ENCODE measurements at regions not wholly inside any gene's neighbourhood (a gene's known extent, or its start where the extent isn't known, plus 50 kb on each side); places are given as distances from the start of the nearest gene placed in this dataset.

DNA sequence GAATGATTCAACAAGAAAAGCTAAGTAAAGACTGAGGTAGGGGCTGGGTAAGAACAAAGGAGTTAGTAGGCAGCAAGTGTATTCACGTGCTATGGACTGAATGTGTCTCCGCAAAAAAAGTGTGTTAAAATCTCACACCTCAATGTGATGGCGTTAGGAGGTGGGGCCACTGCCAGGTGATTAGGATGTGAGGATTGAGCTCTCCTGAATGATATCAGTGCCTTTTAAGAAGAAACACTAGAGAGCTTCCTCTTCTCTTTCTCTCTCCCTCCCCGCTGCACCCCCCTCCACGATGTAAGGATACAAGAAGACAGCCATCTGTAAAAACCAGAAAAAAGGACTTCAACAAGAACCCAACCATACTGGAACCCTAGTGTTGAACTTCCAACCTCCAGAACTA is 396.1 kb upstream of the PLXNA2 start:
- no peaks in the 10 kb centered on the region for H3K36me3 ChIP-seq (ENCODE audit: control insufficient read depth in 2 of 3, insufficient read depth in 3 of 3, low read length in 3 of 3)
- intact Hi-C loops (cut with DNase I): no loop called here
- no peaks in the 10 kb centered on the region for H3K4me1 ChIP-seq (ENCODE audit: control insufficient read depth in 2 of 3, insufficient read depth in 2 of 3, low read depth in 1 of 3, low read length in 3 of 3)
- no peak overlapping the region for H3K4me3 ChIP-seq (ENCODE audit: low read length in 3 of 3)
- FAIRE-seq: no peak
- TF ChIP-seq, protein P1, sequence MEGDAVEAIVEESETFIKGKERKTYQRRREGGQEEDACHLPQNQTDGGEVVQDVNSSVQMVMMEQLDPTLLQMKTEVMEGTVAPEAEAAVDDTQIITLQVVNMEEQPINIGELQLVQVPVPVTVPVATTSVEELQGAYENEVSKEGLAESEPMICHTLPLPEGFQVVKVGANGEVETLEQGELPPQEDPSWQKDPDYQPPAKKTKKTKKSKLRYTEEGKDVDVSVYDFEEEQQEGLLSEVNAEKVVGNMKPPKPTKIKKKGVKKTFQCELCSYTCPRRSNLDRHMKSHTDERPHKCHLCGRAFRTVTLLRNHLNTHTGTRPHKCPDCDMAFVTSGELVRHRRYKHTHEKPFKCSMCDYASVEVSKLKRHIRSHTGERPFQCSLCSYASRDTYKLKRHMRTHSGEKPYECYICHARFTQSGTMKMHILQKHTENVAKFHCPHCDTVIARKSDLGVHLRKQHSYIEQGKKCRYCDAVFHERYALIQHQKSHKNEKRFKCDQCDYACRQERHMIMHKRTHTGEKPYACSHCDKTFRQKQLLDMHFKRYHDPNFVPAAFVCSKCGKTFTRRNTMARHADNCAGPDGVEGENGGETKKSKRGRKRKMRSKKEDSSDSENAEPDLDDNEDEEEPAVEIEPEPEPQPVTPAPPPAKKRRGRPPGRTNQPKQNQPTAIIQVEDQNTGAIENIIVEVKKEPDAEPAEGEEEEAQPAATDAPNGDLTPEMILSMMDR (IDR thresholded peaks at IDR 0.05; ENCODE audit: borderline replicate concordance, extremely low read depth, insufficient read depth): no peak
- H3K9ac ChIP-seq (ENCODE audit: low read length in 3 of 3): no peak overlapping the region
- H3K27ac ChIP-seq (ENCODE audit: low read depth in 2 of 2, low read length in 2 of 2): no peak overlapping the region
- no peak for DNase-seq
- H3K9me3 ChIP-seq (ENCODE audit: control insufficient read depth in 2 of 3, insufficient read depth in 1 of 3, low read length in 3 of 3): no peaks in the 10 kb centered on the region
- H3K27me3 ChIP-seq (ENCODE audit: control insufficient read depth, insufficient read depth, low read length): no peaks in the 10 kb centered on the region

DNA sequence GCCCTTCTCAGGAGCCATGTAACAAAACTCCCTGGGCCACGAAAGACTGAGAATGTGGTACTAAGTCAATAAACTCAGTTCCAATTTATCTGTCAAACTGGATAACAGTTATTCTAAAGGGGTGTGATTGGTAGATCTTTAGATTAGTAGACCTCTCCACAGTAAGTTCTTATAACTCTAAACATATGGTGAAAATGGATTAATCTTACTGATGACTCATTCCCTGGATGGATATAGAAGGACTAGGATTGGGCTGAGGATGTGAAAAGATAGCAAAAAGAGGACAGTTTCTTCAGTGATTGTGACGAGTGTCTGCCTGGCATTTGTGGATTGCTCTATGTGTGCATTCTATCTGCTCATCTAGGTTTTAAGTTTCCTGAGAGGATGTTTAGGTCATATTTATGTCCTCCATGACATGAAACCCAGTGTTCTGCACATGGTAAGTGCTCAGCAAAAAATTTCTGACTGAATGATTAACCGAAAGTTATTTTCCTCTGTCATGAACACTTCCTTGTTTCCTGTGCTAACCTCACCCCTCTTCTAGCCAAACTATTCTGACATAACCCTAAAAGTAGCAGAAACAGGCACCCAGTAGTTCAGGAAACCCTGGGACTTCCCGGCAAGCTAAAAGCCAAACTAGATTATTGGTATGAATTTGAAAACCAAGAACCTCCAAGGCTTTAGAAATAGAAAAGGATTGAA is 397.5 kb upstream of the PLXNA2 start:
- intact Hi-C loops (cut with DNase I): no loop called here
- no peak for DNase-seq
- H3K9ac ChIP-seq (ENCODE audit: low read length in 3 of 3): no peak overlapping the region
- H3K36me3 ChIP-seq (ENCODE audit: control insufficient read depth in 2 of 3, insufficient read depth in 3 of 3, low read length in 3 of 3): no peaks in the 10 kb centered on the region
- no peak for FAIRE-seq
- H3K27me3 ChIP-seq (ENCODE audit: control insufficient read depth, insufficient read depth, low read length): no peaks in the 10 kb centered on the region
- H3K4me3 ChIP-seq (ENCODE audit: low read length in 3 of 3): no peak overlapping the region
- H3K9me3 ChIP-seq (ENCODE audit: control insufficient read depth in 2 of 3, insufficient read depth in 1 of 3, low read length in 3 of 3): no peaks in the 10 kb centered on the region
- H3K4me1 ChIP-seq (ENCODE audit: control insufficient read depth in 2 of 3, insufficient read depth in 2 of 3, low read depth in 1 of 3, low read length in 3 of 3): no peaks in the 10 kb centered on the region
- no peak overlapping the region for H3K27ac ChIP-seq (ENCODE audit: low read depth in 2 of 2, low read length in 2 of 2)
- TF ChIP-seq, protein P1 (IDR thresholded peaks at IDR 0.05; ENCODE audit: borderline replicate concordance, extremely low read depth, insufficient read depth): no peak

DNA sequence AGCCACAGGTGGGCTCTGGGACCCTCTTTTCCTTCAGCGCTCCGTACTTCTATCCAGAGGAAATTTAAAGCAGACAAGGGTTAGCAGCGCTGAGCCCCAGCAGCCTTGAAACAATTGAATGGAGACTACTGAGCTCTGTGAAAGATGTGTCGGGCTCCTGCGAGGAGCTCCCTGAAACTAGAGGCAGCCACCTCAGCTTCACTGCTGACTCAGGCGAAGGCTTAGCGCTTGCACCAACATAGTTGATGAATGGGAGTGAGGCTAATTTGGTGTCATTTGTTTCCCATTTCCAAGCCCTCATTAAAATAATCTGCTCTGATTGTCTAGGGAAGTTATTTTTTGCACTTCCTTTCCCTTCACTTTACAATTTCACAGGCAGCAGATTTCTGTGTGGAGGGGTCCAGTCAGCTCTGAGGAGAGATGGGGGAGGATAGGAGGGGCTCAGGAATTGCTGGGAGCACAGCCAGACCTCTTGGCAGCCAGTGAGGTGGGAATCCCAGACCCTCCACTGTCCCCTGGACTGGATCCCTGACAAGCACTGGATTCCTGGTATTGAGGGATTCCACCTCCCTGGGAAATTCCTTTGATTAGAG is 398.9 kb upstream of the PLXNA2 start:
- DNase-seq: no peak

More for the DNA sequence above, 398.9 kb upstream of the PLXNA2 start:
- TF ChIP-seq, protein P1 (IDR thresholded peaks at IDR 0.05; ENCODE audit: borderline replicate concordance, extremely low read depth, insufficient read depth): no peak
- no peaks in the 10 kb centered on the region for H3K36me3 ChIP-seq (ENCODE audit: control insufficient read depth in 2 of 3, insufficient read depth in 3 of 3, low read length in 3 of 3)
- H3K27ac ChIP-seq (ENCODE audit: low read depth in 2 of 2, low read length in 2 of 2): no peak overlapping the region
- H3K4me1 ChIP-seq (ENCODE audit: control insufficient read depth in 2 of 3, insufficient read depth in 2 of 3, low read depth in 1 of 3, low read length in 3 of 3): no peaks in the 10 kb centered on the region
- no peaks in the 10 kb centered on the region for H3K9me3 ChIP-seq (ENCODE audit: control insufficient read depth in 2 of 3, insufficient read depth in 1 of 3, low read length in 3 of 3)
- no peak overlapping the region for H3K4me3 ChIP-seq (ENCODE audit: low read length in 3 of 3)
- intact Hi-C loops (cut with DNase I): no loop called here
- no peak overlapping the region for H3K9ac ChIP-seq (ENCODE audit: low read length in 3 of 3)
- no peaks in the 10 kb centered on the region for H3K27me3 ChIP-seq (ENCODE audit: control insufficient read depth, insufficient read depth, low read length)
- FAIRE-seq: no peak
